ENCODE measurements at regions not wholly inside any gene's neighbourhood (a gene's known extent, or its start where the extent isn't known, plus 50 kb on each side); places are given as distances from the start of the nearest gene placed in this dataset.

GRCh38 chr11:28619846-28620540 is 511.8 kb downstream of the METTL15 start:
- ATAC-seq (replicated peaks in 1 of 4) (no peak), DNase-seq (no peak)
- Histone ChIP-seq H3K27ac (ENCODE audit: low read length) (no peak overlapping the region), H3K36me3 (ENCODE audit: control insufficient read depth in 2 of 2, extremely low read depth in 1 of 2, insufficient read depth in 1 of 2, low read length in 1 of 2) (no peaks in the 10 kb centered on the region), H3K27me3 (replicated peaks in 1 of 2; ENCODE audit: control insufficient read depth in 2 of 2, extremely low read depth in 1 of 2, insufficient read depth in 2 of 2, low read length in 1 of 2) (no peaks in the 10 kb centered on the region), H3K9me3 (no peaks in the 10 kb centered on the region), H3K4me1 (ENCODE audit: control insufficient read depth in 1 of 2, extremely low read depth in 1 of 2, insufficient read depth in 2 of 2, low read length in 2 of 2) (no peaks in the 10 kb centered on the region), H3K4me3 (ENCODE audit: control insufficient read depth in 1 of 2, extremely low read depth in 1 of 2, low read length in 1 of 2) (no peak overlapping the region)
- ChIA-PET POLR2A (interaction anchor here in 1 of 2 donors (0.6 kb wide), 1 partner anchor 1373 kb away, joined by 4 read pairs; no protein-coding TSS in a partner anchor), CTCF (no interaction called here)
- 0% methylated on average over 1 of the region's 5 CpGs for WGBS (ENCODE audit: insufficient coverage)
- H3K36me3 Mint-ChIP-seq, result no peaks in the 10 kb centered on the region
- H3K27me3 Mint-ChIP-seq, result peaks cover 0 to 2% of the 10 kb centered on the region in 2 donors
- peaks cover 4 to 9% (median 8%) of the 10 kb centered on the region in 3 donors for H3K9me3 Mint-ChIP-seq
- H3K4me3 Mint-ChIP-seq, result no peak overlapping the region
- H3K27ac Mint-ChIP-seq, result no peak overlapping the region
- no peaks in the 10 kb centered on the region for H3K4me1 Mint-ChIP-seq

DNA sequence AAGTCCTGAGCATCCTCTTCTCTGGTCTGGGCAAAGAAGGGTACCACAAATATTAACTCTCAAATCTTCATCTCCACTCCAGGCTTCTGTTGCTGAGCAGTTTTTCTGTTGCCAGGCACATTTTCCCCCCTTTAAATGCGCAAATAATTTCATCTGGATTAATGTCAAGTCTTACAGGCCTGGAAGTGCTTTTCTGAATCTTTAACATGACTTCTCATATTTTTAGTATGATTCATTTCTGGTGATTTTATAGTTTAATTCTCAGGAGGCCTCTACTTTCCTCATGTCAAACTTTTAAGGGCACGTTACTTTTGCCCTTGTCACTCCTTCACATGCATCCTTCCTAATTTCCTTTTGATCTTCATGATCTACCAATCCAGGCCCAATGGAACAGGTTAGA is 510.2 kb downstream of the METTL15 start:
- Histone ChIP-seq H3K36me3 (ENCODE audit: control insufficient read depth in 2 of 2, extremely low read depth in 1 of 2, insufficient read depth in 1 of 2, low read length in 1 of 2) (no peaks in the 10 kb centered on the region), H3K27ac (ENCODE audit: low read length) (no peak overlapping the region), H3K4me3 (ENCODE audit: control insufficient read depth in 1 of 2, extremely low read depth in 1 of 2, low read length in 1 of 2) (no peak overlapping the region), H3K4me1 (ENCODE audit: control insufficient read depth in 1 of 2, extremely low read depth in 1 of 2, insufficient read depth in 2 of 2, low read length in 2 of 2) (no peaks in the 10 kb centered on the region), H3K9me3 (no peaks in the 10 kb centered on the region), H3K27me3 (replicated peaks in 1 of 2; ENCODE audit: control insufficient read depth in 2 of 2, extremely low read depth in 1 of 2, insufficient read depth in 2 of 2, low read length in 1 of 2) (no peaks in the 10 kb centered on the region)
- peaks cover 0 to 2% of the 10 kb centered on the region in 2 donors for H3K27me3 Mint-ChIP-seq
- no peak overlapping the region for H3K27ac Mint-ChIP-seq
- no peak for DNase-seq
- no peaks in the 10 kb centered on the region for H3K4me1 Mint-ChIP-seq
- ATAC-seq (replicated peaks in 1 of 4), result no peak
- H3K4me3 Mint-ChIP-seq, result no peak overlapping the region
- no CpG with 5 or more reads among the region's 2 CpGs for WGBS (ENCODE audit: insufficient coverage)
- ChIA-PET POLR2A (no interaction called here), CTCF (no interaction called here)
- H3K9me3 Mint-ChIP-seq, result peaks cover 4 to 11% (median 8%) of the 10 kb centered on the region in 3 donors
- H3K36me3 Mint-ChIP-seq, result no peaks in the 10 kb centered on the region

- WGBS (ENCODE audit: insufficient coverage), result 73% methylated on average over 3 of the region's 5 CpGs
- Mint-ChIP-seq H3K27ac (no peak overlapping the region), H3K27me3 (peaks cover 0 to 2% of the 10 kb centered on the region in 2 donors), H3K9me3 (peaks cover 2 to 12% (median 4%) of the 10 kb centered on the region in 3 donors), H3K36me3 (no peaks in the 10 kb centered on the region), H3K4me1 (no peaks in the 10 kb centered on the region), H3K4me3 (no peak overlapping the region)
- ATAC-seq (replicated peaks in 1 of 4) (no peak), DNase-seq (no peak)
- Histone ChIP-seq H3K27me3 (replicated peaks in 1 of 2; ENCODE audit: control insufficient read depth in 2 of 2, extremely low read depth in 1 of 2, insufficient read depth in 2 of 2, low read length in 1 of 2) (no peaks in the 10 kb centered on the region), H3K4me1 (ENCODE audit: control insufficient read depth in 1 of 2, extremely low read depth in 1 of 2, insufficient read depth in 2 of 2, low read length in 2 of 2) (no peaks in the 10 kb centered on the region), H3K4me3 (ENCODE audit: control insufficient read depth in 1 of 2, extremely low read depth in 1 of 2, low read length in 1 of 2) (no peak overlapping the region), H3K9me3 (no peaks in the 10 kb centered on the region), H3K36me3 (ENCODE audit: control insufficient read depth in 2 of 2, extremely low read depth in 1 of 2, insufficient read depth in 1 of 2, low read length in 1 of 2) (no peaks in the 10 kb centered on the region), H3K27ac (ENCODE audit: low read length) (no peak overlapping the region)
- ChIA-PET POLR2A (interaction anchor here in 1 of 2 donors (0.7 kb wide), 1 partner anchor 12 kb away, joined by 6 read pairs; no protein-coding TSS in a partner anchor), CTCF (no interaction called here)
These were observed 508.2 kb downstream of the METTL15 start for GRCh38 chr11:28616160-28616965.

DNA sequence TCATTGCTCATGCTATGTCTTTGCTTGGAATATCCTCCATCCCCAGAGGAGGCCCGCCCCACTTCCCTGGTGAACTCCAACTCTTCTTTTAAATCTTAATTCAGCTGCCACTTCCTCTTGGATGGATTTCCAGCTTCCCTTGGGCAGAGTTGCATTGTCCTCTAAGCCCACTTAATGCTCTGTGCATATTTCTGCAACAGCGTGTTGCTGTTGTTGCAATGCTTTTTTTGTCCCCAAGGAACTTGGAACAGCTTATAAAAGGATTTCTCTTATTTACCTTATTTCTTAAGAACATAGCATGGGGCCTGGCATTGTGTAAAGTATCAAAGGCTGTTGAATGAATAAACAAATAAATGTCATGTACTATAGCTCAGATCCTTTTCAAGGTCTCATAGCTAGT is 507.4 kb downstream of the METTL15 start:
- ATAC-seq (replicated peaks in 1 of 4), result no peak
- POLR2A ChIA-PET, result no interaction called here

DNA sequence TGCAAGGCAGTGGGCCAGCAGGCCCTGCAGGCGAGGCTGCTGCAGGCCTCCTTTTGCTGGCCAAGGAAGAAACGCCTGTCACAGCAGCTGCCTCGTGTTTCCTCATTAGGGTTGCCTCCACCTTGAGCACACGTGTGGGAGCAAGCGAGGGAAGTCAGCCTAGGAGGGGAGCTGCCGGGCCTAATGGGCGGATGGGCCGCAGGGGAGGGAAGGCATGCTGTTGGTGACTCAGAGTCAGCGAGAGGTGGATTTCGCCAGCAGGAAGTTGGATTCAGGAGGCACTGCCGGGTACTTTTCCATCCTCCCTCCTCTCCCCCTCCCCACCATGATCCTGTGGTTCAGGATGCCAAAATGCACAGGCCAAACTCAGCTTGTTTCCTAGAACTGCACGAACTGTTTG is 498.7 kb downstream of the METTL15 start:
- H3K9me3 Mint-ChIP-seq, result peaks cover 0 to 17% (median 3%) of the 10 kb centered on the region in 3 donors
- Histone ChIP-seq H3K36me3 (ENCODE audit: control insufficient read depth in 2 of 2, extremely low read depth in 1 of 2, insufficient read depth in 1 of 2, low read length in 1 of 2) (no peaks in the 10 kb centered on the region), H3K9me3 (no peaks in the 10 kb centered on the region), H3K4me3 (ENCODE audit: control insufficient read depth in 1 of 2, extremely low read depth in 1 of 2, low read length in 1 of 2) (no peak overlapping the region), H3K27ac (ENCODE audit: low read length) (no peak overlapping the region), H3K4me1 (ENCODE audit: control insufficient read depth in 1 of 2, extremely low read depth in 1 of 2, insufficient read depth in 2 of 2, low read length in 2 of 2) (no peaks in the 10 kb centered on the region), H3K27me3 (replicated peaks in 1 of 2; ENCODE audit: control insufficient read depth in 2 of 2, extremely low read depth in 1 of 2, insufficient read depth in 2 of 2, low read length in 1 of 2) (no peaks in the 10 kb centered on the region)
- no peaks in the 10 kb centered on the region for H3K36me3 Mint-ChIP-seq
- no peaks in the 10 kb centered on the region for H3K4me1 Mint-ChIP-seq
- no peak overlapping the region for H3K27ac Mint-ChIP-seq
- H3K4me3 Mint-ChIP-seq, result no peak overlapping the region
- WGBS (ENCODE audit: insufficient coverage), result 55% methylated on average over 5 of the region's 12 CpGs
- ATAC-seq (replicated peaks in 1 of 4) (no peak), DNase-seq (no peak)
- POLR2A ChIA-PET, result no interaction called here
- CTCF ChIA-PET, result no interaction called here
- H3K27me3 Mint-ChIP-seq, result no peaks in the 10 kb centered on the region

More for the DNA sequence above, 507.4 kb downstream of the METTL15 start:
- H3K9me3 Mint-ChIP-seq, result peaks cover 2 to 12% (median 2%) of the 10 kb centered on the region in 3 donors
- H3K4me1 ChIP-seq (ENCODE audit: control insufficient read depth in 1 of 2, extremely low read depth in 1 of 2, insufficient read depth in 2 of 2, low read length in 2 of 2), result no peaks in the 10 kb centered on the region
- no peaks in the 10 kb centered on the region for H3K36me3 ChIP-seq (ENCODE audit: control insufficient read depth in 2 of 2, extremely low read depth in 1 of 2, insufficient read depth in 1 of 2, low read length in 1 of 2)
- DNase-seq, result no peak
- CTCF ChIA-PET, result no interaction called here
- no peaks in the 10 kb centered on the region for H3K4me1 Mint-ChIP-seq
- no peaks in the 10 kb centered on the region for H3K36me3 Mint-ChIP-seq
- H3K9me3 ChIP-seq, result no peaks in the 10 kb centered on the region
- H3K27ac ChIP-seq (ENCODE audit: low read length), result no peak overlapping the region
- no peak overlapping the region for H3K4me3 ChIP-seq (ENCODE audit: control insufficient read depth in 1 of 2, extremely low read depth in 1 of 2, low read length in 1 of 2)
- WGBS (ENCODE audit: insufficient coverage), result 60% methylated on average over 1 of the region's 2 CpGs
- H3K4me3 Mint-ChIP-seq, result no peak overlapping the region
- H3K27me3 Mint-ChIP-seq, result peaks cover 0 to 2% of the 10 kb centered on the region in 2 donors
- H3K27ac Mint-ChIP-seq, result no peak overlapping the region
- H3K27me3 ChIP-seq (replicated peaks in 1 of 2; ENCODE audit: control insufficient read depth in 2 of 2, extremely low read depth in 1 of 2, insufficient read depth in 2 of 2, low read length in 1 of 2), result no peaks in the 10 kb centered on the region

DNA sequence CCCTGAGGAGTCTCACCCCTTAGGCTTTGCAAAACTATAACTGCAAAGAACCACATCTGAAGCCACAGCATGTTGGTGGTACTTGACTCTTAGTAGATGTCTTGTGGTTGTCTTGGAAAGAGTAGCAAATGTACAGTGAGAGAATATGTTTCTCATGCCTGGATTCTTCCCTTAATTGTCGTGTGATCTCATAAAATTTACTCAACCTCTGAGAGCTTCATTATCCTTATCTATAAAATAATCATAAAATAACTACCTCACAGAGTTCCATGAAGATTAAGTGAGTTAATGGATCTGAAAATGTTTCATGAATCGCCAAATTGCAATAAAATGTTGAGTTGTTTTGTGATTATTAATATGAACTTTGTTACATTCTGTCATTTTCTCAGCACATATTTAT is 491.5 kb downstream of the METTL15 start:
- POLR2A ChIA-PET, result no interaction called here
- CTCF ChIA-PET, result no interaction called here
- Histone ChIP-seq H3K4me1 (ENCODE audit: control insufficient read depth in 1 of 2, extremely low read depth in 1 of 2, insufficient read depth in 2 of 2, low read length in 2 of 2) (no peaks in the 10 kb centered on the region), H3K4me3 (ENCODE audit: control insufficient read depth in 1 of 2, extremely low read depth in 1 of 2, low read length in 1 of 2) (no peak overlapping the region), H3K27ac (ENCODE audit: low read length) (no peak overlapping the region), H3K9me3 (no peaks in the 10 kb centered on the region), H3K27me3 (replicated peaks in 1 of 2; ENCODE audit: control insufficient read depth in 2 of 2, extremely low read depth in 1 of 2, insufficient read depth in 2 of 2, low read length in 1 of 2) (no peaks in the 10 kb centered on the region), H3K36me3 (ENCODE audit: control insufficient read depth in 2 of 2, extremely low read depth in 1 of 2, insufficient read depth in 1 of 2, low read length in 1 of 2) (no peaks in the 10 kb centered on the region)
- Mint-ChIP-seq H3K27me3 (no peaks in the 10 kb centered on the region), H3K36me3 (no peaks in the 10 kb centered on the region), H3K4me1 (no peaks in the 10 kb centered on the region), H3K27ac (no peak overlapping the region), H3K4me3 (no peak overlapping the region), H3K9me3 (peaks cover 0 to 5% (median 2%) of the 10 kb centered on the region in 3 donors)
- ATAC-seq (replicated peaks in 1 of 4), result no peak
- WGBS (ENCODE audit: insufficient coverage), result no CpG with 5 or more reads among the region's 2 CpGs
- DNase-seq, result no peak
